Activated naive CD8-positive, alpha-beta T cell treated with anti-CD3 and anti-CD28 coated beads, Interleukin-2, amount 50 U/mL, for 24 hours (primary cell): ENCODE measurements at regions not wholly inside any gene's neighbourhood (a gene's known extent, or its start where the extent isn't known, plus 50 kb on each side); places are given as distances from the start of the nearest gene placed in this dataset.
"Not testable (repeated sequence)": the region's sequence is repeated elsewhere in the genome, so short reads cannot be mapped to it uniquely, and the experiment has no call there.

Experiments
- ATAC-seq: fragments of 150-1000 bp; cut with Tn5 transposase; one replicate; pipeline ENCODE4 v1.10.0; 2021
- DNase-seq: peaks from one replicate; pipeline ENCODE4 v3.0.0; 2021
- H3K27ac Mint-ChIP-seq: one replicate; pipeline ENCODE4 v1.8.0; 2021; ENCODE audit warnings: mild to moderate bottlenecking, mixed read lengths
- H3K27me3 Mint-ChIP-seq: one replicate; pipeline ENCODE4 v1.8.0; 2021; ENCODE audit warnings: mixed read lengths
- H3K36me3 Mint-ChIP-seq: one replicate; pipeline ENCODE4 v1.8.0; 2021; ENCODE audit warnings: low read depth, mixed read lengths
- H3K4me1 Mint-ChIP-seq: one replicate; pipeline ENCODE4 v1.8.0; 2021; ENCODE audit warnings: mixed read lengths
- H3K4me3 Mint-ChIP-seq: one replicate; pipeline ENCODE4 v1.8.0; 2021; ENCODE audit warnings: mild to moderate bottlenecking, moderate library complexity, mixed read lengths
- H3K9me3 Mint-ChIP-seq: one replicate; pipeline ENCODE4 v1.8.0; 2021; ENCODE audit warnings: mixed read lengths

DNA sequence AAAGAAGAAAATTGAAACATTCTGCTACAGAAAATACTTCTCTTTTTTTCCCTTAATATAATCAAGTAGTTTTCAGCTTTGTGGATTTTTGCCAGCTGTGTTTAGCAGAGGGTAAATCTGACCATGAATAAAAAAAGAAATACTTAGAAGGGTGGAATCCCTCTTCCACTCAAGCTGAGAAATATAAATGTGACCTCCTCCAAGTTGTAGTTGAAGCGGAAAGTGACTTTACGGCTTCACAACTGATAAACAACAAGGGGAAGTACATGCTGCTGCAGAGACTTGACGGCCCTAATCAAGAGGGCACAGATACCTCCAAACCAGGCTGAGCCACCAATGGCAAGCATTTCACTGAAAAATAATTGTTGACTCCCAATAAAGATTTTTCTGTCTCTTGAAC is 785.0 kb downstream of the SLITRK5 start:
- no peaks in the 10 kb centered on the region for H3K36me3 Mint-ChIP-seq
- ATAC-seq (no peak), DNase-seq (no peak)
- H3K4me1 Mint-ChIP-seq = peaks cover 3% of the 10 kb centered on the region
- no peaks in the 10 kb centered on the region for H3K27me3 Mint-ChIP-seq
- no peak overlapping the region for H3K27ac Mint-ChIP-seq
- H3K9me3 Mint-ChIP-seq = peaks cover 4% of the 10 kb centered on the region
- H3K4me3 Mint-ChIP-seq = no peak overlapping the region

DNA sequence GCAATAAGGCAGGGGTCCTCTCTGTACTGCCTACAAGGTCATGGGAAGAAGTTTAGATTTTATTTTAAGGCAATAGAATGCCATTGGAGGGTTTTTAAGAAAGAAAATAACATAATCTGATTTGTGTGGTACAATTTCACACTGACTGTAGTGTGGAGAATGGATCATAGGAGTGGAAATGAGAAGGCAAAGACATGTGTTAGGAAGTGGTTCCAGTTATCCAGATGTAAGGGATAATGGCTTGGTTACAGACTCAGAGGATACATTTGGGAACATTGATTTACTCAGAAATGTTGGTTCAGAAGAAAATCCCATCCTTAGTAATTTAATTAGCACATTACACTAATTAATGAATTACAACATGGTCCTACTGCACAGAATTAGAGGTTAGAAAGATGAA is 788.2 kb downstream of the SLITRK5 start:
- Mint-ChIP-seq H3K27ac (no peak overlapping the region), H3K27me3 (no peaks in the 10 kb centered on the region), H3K4me1 (peaks cover 5% of the 10 kb centered on the region), H3K4me3 (no peak overlapping the region), H3K36me3 (no peaks in the 10 kb centered on the region), H3K9me3 (peaks cover 4% of the 10 kb centered on the region)
- ATAC-seq (no peak), DNase-seq (no peak)

DNA sequence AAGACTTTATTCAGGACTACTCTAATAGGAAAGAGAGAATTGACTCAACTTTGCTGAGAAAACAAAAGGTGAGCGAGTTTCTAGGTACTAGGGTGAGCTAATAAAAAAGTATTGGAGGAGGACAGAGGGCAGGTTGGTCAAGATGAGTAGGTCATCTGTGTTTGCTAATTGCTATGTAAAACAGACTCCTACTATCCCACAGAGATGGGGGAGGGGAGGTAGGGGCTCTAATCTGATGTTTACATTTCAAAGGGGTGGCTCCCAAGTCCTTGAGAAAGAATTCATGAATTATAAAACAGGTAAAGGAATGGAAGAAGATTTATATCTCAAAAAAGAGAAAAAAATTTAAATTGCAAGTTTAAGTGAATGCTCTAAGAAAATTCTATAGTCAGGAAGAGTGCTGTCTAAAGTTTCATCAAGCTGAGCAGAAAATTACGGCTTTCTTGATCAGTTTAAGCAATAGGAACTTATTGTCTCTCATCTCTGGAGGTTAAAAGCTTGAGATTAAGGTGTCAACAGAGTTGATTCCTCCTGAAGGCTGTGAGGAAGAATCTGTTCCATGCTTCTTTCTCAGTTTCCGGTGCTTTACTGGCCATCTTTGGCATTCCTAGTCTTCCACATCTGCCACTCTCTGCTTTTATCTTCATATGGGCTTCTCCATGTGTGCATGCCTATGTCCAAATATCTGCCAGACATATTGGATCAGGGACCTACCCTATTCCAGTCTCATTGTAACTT is 790.3 kb downstream of the SLITRK5 start:
- Mint-ChIP-seq H3K4me1 (peaks cover 2% of the 10 kb centered on the region), H3K4me3 (no peak overlapping the region), H3K27ac (no peak overlapping the region), H3K27me3 (no peaks in the 10 kb centered on the region), H3K9me3 (peaks cover 4% of the 10 kb centered on the region), H3K36me3 (no peaks in the 10 kb centered on the region)
- DNase-seq (no peak), ATAC-seq (no peak)

DNA sequence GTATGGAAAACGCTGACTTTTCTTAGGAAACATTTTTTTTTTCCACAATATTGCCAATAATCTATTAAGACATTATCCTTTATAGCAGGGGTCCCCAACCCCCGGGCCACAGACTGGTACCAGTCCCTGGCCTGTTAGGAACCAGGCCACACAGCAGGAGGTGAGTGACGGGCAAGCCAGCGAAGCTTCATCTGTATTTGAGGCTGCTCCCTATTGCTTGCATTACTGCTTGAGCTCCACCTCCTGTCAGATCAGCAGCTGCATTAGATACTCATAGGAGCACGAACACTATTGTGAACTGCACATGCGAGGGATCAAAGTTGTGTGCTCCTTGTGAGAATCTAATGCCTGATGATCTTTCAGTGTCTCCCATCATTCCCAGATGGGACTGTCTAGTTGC is 793.7 kb downstream of the SLITRK5 start:
- H3K4me1 Mint-ChIP-seq = peaks cover 2% of the 10 kb centered on the region
- ATAC-seq (no peak), DNase-seq (no peak)
- no peaks in the 10 kb centered on the region for H3K27me3 Mint-ChIP-seq
- H3K4me3 Mint-ChIP-seq = no peak overlapping the region
- H3K9me3 Mint-ChIP-seq = peaks cover 4% of the 10 kb centered on the region
- no peak overlapping the region for H3K27ac Mint-ChIP-seq
- no peaks in the 10 kb centered on the region for H3K36me3 Mint-ChIP-seq

DNA sequence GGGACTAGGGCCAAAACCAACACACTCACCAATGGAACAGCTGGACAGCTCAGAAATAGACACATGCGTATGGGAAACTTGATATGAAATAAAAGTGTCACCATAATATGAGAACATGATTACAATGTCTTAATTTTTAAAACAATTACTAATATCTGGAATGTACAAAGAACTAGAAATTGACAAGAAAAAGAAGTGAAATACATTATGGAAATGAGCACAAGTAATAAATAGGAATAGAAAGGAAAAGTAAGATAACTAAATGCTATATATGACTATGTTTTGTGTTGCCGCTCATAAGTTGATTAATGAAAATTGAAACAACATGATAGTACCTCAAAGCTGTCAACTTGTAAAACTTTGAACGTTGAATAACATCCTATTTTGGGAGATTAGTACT is 801.1 kb downstream of the SLITRK5 start:
- Mint-ChIP-seq H3K4me1 (no peaks in the 10 kb centered on the region), H3K27ac (no peak overlapping the region), H3K4me3 (no peak overlapping the region), H3K9me3 (no peaks in the 10 kb centered on the region), H3K36me3 (no peaks in the 10 kb centered on the region), H3K27me3 (no peaks in the 10 kb centered on the region)
- ATAC-seq (no peak), DNase-seq (no peak)

DNA sequence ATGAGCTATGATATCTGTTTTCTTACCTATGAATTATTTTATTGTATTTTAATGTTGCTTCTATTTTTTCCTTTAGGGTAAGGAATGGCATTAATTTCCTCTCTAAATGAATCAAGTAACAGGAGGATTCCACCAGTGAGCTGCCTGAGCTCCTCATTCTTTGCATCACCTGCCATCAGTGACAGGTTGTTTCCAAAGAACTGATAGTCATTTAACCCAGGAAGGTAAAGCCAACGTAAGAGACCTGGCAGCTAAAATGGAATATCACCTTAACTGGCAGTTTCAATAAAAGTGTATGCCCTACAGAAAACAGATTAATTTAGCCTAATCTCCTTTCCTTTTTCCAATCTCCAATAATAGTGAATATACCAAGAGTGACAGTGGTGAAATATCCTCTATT is 812.0 kb downstream of the SLITRK5 start:
- Mint-ChIP-seq H3K27me3 (no peaks in the 10 kb centered on the region), H3K4me3 (no peak overlapping the region), H3K27ac (no peak overlapping the region), H3K4me1 (no peaks in the 10 kb centered on the region), H3K36me3 (no peaks in the 10 kb centered on the region), H3K9me3 (peaks cover 10% of the 10 kb centered on the region)
- DNase-seq = no peak
- no peak for ATAC-seq

DNA sequence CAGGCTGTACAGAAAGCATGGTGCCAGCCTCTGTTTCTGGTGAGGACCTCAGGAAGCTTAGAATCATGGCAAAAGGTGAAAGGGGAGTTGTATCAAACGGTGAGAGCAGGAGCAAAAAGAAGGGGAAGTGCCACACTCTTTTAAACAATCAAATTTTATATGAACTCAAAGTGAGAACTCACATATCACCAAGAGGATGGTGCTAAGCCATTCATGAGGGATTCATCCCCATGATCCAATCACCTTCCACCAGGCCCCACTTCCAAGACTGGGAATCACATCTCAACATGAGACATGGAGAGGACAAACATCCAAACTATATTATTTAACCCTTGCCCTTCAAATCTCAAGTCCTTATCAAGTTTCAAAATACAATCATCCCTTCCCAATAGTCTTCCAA is 836.7 kb downstream of the SLITRK5 start:
- Mint-ChIP-seq H3K27me3 (no peaks in the 10 kb centered on the region), H3K36me3 (peaks cover 3% of the 10 kb centered on the region), H3K4me3 (no peak overlapping the region), H3K4me1 (no peaks in the 10 kb centered on the region), H3K9me3 (peaks cover 39% of the 10 kb centered on the region), H3K27ac (no peak overlapping the region)
- DNase-seq (no peak), ATAC-seq (no peak)

DNA sequence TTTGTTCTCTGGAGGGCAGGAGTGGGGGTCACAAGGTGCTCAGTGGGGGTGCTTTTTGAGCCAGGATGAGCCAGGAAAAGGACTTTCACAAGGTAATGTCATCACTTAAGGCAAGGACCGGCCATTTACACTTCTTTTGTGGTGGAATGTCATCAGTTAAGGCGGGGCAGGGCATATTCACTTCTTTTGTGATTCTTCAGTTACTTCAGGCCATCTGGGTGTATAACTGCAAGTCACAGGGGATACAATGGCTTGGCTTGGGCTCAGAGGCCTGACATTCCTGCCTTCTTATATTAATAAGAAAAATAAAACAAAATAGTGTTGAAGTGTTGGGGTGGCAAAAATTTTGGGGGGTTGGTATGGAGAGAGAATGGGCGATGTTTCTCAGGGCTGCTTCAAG is 841.8 kb downstream of the SLITRK5 start:
- not testable (repeated sequence) for H3K4me1 Mint-ChIP-seq, ATAC-seq, H3K27ac Mint-ChIP-seq, H3K36me3 Mint-ChIP-seq, H3K27me3 Mint-ChIP-seq, DNase-seq, H3K4me3 Mint-ChIP-seq
- peaks cover 17% of the 10 kb centered on the region for H3K9me3 Mint-ChIP-seq

DNA sequence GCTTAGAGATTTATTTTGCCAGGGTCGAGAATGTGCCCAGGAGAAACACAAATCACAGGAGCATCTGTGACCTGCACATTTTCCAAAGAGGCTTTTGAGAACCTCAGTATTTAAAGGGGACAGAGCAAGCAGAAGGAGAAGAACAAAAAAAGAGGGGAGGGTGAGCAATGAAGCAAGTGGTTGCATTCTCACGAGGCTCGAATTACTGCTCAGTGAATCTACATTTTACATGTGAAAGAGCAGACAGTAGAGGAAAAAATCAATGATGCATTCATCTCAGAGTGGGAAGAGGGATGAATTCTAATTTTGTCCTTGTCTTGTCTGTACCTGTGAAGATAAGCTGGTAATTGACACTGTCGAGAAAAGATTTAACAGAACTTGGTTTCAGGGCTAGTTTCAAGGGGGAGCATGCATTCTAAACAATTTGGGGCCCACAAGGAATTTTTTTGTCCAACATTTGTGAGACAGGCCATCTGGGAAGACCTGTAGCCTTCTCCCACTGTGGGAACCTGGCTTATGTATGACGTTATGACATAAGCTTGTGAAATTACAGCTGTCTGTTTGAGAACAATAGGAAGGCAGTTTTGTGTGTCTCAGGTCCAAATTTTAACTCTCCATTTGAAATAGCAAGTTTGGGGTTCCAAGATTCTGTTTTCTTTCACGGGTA is 855.1 kb downstream of the SLITRK5 start:
- DNase-seq (no peak), ATAC-seq (no peak)
- no peaks in the 10 kb centered on the region for H3K27me3 Mint-ChIP-seq
- H3K27ac Mint-ChIP-seq = no peak overlapping the region
- no peak overlapping the region for H3K4me3 Mint-ChIP-seq
- H3K9me3 Mint-ChIP-seq = peaks cover 7% of the 10 kb centered on the region
- no peaks in the 10 kb centered on the region for H3K4me1 Mint-ChIP-seq
- no peaks in the 10 kb centered on the region for H3K36me3 Mint-ChIP-seq

DNA sequence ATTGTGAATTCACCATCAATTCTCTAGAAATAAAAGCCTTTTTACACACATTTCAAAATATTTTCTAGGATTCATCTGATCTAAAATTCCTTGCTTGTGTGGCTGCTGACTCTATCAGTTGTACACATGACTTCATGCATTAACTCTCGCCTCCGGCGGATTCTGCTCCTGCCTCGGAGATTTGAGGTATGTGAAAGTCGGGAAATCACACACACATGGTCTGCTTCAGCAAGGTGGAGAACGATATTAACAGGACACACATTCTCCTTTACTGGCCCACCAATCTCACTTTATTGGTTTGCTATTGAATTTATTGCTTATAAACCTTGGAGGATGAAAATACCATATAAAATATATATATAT is 855.7 kb downstream of the SLITRK5 start:
- Mint-ChIP-seq H3K36me3 (no peaks in the 10 kb centered on the region), H3K27ac (no peak overlapping the region), H3K4me1 (no peaks in the 10 kb centered on the region), H3K9me3 (peaks cover 7% of the 10 kb centered on the region), H3K27me3 (no peaks in the 10 kb centered on the region), H3K4me3 (no peak overlapping the region)
- ATAC-seq (no peak), DNase-seq (no peak)

DNA sequence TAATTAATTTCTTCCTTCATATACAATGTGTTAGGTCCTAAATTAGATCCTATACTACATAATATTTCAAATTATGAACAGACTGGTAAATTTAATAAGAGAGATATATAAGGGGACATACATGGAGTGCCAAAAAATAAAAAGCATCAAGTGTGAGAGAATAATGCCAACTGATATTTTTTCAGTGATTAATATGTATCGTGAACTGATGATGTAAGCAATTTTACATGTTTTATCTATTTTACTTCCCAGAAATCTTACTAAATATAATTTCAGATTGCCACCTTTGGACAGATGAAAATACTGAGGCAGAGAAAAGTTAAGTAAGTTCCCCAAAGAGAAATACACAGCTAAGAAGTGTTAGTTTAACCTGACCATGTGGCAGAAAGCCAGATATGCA is 870.8 kb downstream of the SLITRK5 start:
- Mint-ChIP-seq H3K4me1 (no peaks in the 10 kb centered on the region), H3K9me3 (peaks cover 9% of the 10 kb centered on the region), H3K36me3 (no peaks in the 10 kb centered on the region), H3K27ac (no peak overlapping the region), H3K27me3 (no peaks in the 10 kb centered on the region), H3K4me3 (no peak overlapping the region)
- ATAC-seq = no peak
- no peak for DNase-seq

DNA sequence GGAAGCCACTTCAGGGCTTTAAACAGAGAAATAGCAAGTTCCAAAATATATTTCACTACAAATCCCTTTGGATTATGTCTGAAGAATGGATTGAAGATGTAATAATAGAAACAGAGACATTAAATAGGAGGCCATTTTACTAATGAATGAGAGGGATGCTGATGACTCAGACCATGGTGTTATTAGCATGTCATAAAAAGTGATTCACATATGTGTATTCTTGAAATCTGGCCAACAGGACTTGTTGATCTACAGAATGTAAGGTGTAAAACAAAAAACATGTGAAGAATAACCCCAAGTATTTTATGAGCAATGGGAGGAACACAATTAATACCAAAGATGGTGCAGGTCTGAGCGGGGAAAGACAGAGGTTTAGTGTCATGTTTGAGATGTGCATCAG is 873.7 kb downstream of the SLITRK5 start:
- no peaks in the 10 kb centered on the region for H3K27me3 Mint-ChIP-seq
- H3K36me3 Mint-ChIP-seq = no peaks in the 10 kb centered on the region
- no peaks in the 10 kb centered on the region for H3K4me1 Mint-ChIP-seq
- no peak overlapping the region for H3K27ac Mint-ChIP-seq
- ATAC-seq = no peak
- no peak for DNase-seq
- no peak overlapping the region for H3K4me3 Mint-ChIP-seq
- peaks cover 12% of the 10 kb centered on the region for H3K9me3 Mint-ChIP-seq

DNA sequence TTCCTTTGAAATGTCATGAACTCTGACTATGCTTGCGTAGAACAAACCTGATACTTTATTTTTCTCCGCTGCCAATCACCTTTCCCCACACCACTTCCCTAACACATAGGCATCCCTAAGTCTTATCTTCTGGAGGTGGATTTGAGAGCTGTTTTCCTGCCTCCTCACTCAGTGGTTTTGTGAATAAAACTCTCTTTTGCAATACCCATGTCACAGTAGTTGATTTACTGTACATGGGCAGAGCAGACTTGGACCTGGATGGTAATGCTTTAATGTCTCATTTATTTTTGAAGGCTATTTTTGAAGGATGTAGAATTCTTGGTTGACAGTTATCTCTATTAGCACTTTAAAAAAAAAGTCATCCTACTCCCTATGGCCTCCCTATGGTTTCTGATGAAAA is 881.8 kb downstream of the SLITRK5 start:
- DNase-seq (no peak), ATAC-seq (no peak)
- Mint-ChIP-seq H3K36me3 (no peaks in the 10 kb centered on the region), H3K9me3 (peaks cover under 1% of the 10 kb centered on the region), H3K27ac (no peak overlapping the region), H3K27me3 (no peaks in the 10 kb centered on the region), H3K4me3 (no peak overlapping the region), H3K4me1 (no peaks in the 10 kb centered on the region)

DNA sequence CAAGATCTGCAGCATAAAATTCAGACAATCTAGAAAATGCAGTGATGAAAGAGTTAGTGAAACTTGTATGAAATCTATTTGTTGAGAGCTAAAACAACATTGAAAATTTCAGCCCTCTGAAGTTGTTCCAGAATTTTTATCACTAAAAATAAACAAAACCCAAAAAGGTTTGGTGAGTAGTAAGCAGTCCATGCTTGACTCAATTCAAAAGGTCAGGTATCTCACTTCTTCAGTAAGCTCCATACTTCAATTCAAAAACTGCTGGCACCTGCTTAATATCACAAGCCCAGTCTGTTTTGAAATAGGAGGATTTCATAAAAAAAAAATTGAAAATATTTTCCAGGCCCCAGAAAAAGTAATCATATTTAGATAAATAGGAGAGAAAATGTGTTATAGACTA is 894.4 kb downstream of the SLITRK5 start:
- Mint-ChIP-seq H3K9me3 (peaks cover 11% of the 10 kb centered on the region), H3K27me3 (no peaks in the 10 kb centered on the region), H3K4me3 (no peak overlapping the region), H3K4me1 (no peaks in the 10 kb centered on the region), H3K27ac (no peak overlapping the region), H3K36me3 (no peaks in the 10 kb centered on the region)
- DNase-seq (no peak), ATAC-seq (no peak)

DNA sequence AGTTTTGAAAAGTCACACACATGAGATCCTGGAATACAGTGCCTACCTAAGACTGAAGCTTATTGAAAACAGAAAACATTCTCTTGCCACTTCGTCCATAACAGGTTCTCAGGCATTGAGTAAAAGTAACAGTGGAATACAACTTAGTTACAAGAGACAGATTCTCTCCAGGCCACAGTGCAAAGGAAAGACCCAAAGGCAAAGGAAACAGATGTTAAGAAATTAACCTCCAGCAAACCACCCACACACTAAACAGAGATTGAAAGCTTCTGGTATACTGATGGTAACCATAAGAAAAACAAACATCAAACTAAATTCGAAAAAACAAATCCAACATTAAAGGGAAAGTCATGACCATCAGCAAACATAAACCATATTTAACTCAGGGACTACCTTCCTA is 914.7 kb downstream of the SLITRK5 start:
- Mint-ChIP-seq H3K27ac (no peak overlapping the region), H3K36me3 (no peaks in the 10 kb centered on the region), H3K4me3 (no peak overlapping the region), H3K9me3 (peaks cover 12% of the 10 kb centered on the region), H3K27me3 (no peaks in the 10 kb centered on the region), H3K4me1 (no peaks in the 10 kb centered on the region)
- no peak for ATAC-seq
- DNase-seq = no peak

DNA sequence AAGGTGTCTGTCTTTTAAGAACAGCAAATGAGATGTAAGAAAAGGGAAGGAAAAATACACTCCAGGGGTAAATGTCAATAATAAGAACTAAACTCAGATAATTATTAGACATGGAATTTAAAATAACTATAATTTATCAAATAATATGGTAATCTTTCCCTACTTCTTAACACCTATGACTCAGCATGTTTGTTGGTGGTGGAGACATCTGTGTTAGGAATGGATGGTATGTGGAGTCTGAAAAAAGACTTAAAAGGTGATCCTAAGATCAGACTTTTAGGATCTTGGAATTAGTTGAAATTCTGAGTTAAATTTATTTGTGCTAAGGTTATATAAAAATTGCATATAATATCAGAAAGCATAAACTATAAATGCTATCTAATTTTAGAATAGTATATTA is 915.1 kb downstream of the SLITRK5 start:
- Mint-ChIP-seq H3K27me3 (no peaks in the 10 kb centered on the region), H3K36me3 (no peaks in the 10 kb centered on the region), H3K9me3 (peaks cover 9% of the 10 kb centered on the region), H3K27ac (no peak overlapping the region), H3K4me1 (no peaks in the 10 kb centered on the region), H3K4me3 (no peak overlapping the region)
- DNase-seq (no peak), ATAC-seq (no peak)
